Endothelial cell of umbilical vein (primary cell): ENCODE measurements at regions not wholly inside any gene's neighbourhood (a gene's known extent, or its start where the extent isn't known, plus 50 kb on each side); places are given as distances from the start of the nearest gene placed in this dataset.

Experiments
- CTCF ChIP-seq, 2 donors: IDR thresholded peaks; 1 replicate in 1 of 2; 2 replicates in 1 of 2; pipeline ENCODE4 v1.5.1; 2011; ENCODE audit warnings: low read length in 2 of 2, mild to moderate bottlenecking in 2 of 2, moderate library complexity in 2 of 2, control low read depth in 1 of 2, inconsistent platforms in 1 of 2, low read depth in 1 of 2; ENCODE audit not compliant: insufficient read depth in 1 of 2; ENCODE audit errors: extremely low read depth in 1 of 2
- MYC ChIP-seq: IDR thresholded peaks from one replicate; pipeline ENCODE4 v1.6.1; 2011; ENCODE audit warnings: mild to moderate bottlenecking, low read depth, low read length
- POLR2A ChIP-seq: IDR thresholded peaks from 2 replicates; pipeline ENCODE4 v1.6.1; 2012; ENCODE audit warnings: low read depth, mild to moderate bottlenecking, control low read depth, low read length

GRCh38 chr3:147775816-147776530, 366.8 kb downstream of the ZIC1 start:
- no peak for TF ChIP-seq POLR2A
- TF ChIP-seq CTCF (IDR thresholded peaks at IDR 0.05; ENCODE audit: extremely low read depth in 1 of 2, insufficient read depth in 1 of 2, low read depth in 1 of 2, low read length in 2 of 2), result no peak
- TF ChIP-seq MYC, result no peak
